Stimulated activated CD8-positive, alpha-beta memory T cell treated with anti-CD3 and anti-CD28 coated beads, Interleukin-15, amount 100 ng/mL, for 1 hour (primary cell): ENCODE measurements at regions not wholly inside any gene's neighbourhood (a gene's known extent, or its start where the extent isn't known, plus 50 kb on each side); places are given as distances from the start of the nearest gene placed in this dataset.

Experiments used
- DNase-seq: peaks from one replicate; pipeline ENCODE4 v3.0.0-alpha.2; 2020; ENCODE audit warnings: low read depth

DNA sequence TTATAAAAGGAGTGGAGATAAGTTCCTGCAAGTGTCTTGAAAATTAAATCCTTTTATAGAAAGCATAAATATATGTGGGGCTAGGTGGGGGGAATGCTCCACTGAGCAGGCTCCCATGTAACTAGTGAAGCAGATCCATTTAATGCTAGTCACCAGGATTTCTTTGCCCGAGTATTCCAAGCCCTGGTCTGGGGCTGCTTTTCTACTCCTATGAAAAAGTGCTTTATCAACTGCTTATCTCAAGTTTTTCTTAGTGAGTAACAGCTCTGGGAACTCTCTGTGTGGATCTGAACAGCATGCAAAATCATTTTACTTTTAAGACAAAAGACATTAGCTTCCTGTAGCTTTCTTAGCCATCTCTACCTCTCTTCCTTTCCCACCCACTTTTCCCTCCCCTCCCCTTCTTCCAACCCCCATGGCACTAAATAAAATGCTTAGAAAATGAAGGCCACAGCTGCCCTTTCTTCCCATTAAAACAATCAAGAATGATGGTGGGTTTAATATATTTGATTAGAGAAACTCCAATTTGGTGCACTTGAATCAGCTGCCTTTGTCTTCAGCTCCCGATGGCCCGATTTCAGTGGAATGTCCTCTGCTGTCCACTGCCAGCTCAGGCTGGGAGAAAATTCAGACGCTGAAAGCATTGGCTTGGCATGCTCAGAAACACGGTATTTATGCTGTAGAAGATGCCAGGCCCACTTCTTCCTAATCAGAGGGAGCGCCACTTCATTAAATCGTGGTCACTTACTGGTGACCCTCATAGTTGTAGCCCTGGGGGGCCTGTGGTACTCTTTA is 475.1 kb downstream of the FOXO1 start:
- no peak for DNase-seq

GRCh38 chr13:40192452-40192851 is 474.0 kb downstream of the FOXO1 start:
- no peak for DNase-seq

- no peak for DNase-seq
These were observed 473.6 kb downstream of the FOXO1 start for GRCh38 chr13:40192858-40193257.

DNA sequence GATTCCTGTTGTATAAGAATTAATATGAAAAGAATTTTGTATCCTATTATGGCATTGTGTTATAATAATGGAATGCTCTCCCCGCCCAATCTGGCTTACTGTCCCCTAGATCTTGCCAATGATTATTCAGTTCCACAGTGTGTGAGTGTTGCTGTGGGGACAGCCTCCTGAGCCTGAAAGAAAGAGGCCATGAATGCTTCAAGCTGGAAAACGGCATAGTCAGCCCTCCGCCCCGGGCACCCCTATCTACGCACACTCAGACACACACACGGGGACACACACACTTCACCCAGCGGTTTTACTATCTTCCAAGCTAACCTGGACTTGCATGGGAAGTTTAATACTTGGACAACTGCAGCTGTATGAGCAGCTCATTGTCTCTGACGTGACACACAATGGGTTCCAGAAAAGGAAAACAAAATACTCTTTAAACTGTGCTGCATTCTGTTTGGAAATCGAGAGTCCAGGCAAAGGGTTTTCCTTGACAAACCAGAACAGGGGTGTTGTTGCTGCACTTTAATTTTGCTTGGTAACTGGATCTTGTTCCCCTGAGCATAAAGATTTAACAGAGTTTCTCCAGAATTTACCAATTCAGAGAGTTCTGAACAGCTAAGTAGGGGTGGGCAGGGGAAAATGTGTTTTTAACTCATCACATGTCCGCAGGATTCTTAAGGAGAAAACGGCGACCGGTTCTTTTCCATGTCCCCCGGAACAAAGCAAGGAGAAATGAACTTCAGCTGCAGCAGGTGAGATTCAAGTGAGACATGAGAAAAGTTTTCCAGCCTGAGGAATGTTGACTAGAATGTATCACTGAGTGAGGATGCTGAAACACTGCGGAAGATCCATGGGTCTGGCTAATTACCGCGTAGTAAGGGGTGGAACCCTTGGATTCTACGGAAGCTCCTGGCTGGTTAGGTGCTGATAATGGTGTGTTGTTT is 472.9 kb downstream of the FOXO1 start:
- no peak for DNase-seq

DNA sequence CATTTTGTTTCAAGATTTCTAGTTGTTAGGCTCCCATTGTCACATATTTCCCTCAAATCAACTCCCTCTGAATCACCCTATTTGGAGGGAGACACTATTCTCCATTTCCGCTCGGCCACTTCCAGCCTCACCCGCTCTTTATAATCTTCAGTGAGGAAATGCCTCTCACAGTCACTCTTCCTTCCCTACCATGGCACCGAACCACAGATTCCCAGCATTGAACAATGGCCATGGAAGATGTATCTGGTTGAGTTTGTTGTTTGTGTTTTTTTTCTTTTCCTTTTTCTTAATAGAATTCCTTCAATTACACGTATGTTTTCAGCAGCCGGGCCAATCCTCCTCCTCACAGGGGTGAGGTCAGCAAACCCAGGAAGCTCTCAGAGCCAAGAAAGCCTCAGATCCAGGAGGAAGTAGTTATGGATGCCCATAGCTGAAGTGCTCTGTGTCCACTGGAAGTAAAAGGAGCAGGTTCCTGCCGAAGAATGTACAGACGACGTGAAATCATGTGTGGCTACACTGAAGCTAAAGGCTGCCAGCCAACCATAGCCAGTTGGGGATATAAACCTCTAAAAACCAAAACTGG is 472.1 kb downstream of the FOXO1 start:
- no peak for DNase-seq

DNA sequence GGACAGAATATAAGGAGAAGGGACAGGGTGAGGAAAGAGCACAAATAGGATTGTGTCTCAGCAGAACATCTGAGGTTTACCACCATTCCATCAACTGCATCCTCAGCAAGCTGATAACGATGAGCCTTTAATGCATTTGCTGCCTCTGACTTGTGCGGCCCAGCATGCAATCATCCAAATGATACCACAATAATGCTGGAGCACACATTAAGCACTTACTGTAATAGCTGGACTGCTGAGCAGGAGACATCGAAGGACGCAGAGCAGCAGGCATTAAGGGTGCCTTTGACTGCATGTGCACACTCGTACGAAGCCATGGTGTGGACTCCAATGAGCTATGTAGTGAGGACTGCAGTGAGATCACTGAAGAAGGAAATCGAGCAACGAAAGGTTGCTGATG is 469.4 kb downstream of the FOXO1 start:
- no peak for DNase-seq

DNA sequence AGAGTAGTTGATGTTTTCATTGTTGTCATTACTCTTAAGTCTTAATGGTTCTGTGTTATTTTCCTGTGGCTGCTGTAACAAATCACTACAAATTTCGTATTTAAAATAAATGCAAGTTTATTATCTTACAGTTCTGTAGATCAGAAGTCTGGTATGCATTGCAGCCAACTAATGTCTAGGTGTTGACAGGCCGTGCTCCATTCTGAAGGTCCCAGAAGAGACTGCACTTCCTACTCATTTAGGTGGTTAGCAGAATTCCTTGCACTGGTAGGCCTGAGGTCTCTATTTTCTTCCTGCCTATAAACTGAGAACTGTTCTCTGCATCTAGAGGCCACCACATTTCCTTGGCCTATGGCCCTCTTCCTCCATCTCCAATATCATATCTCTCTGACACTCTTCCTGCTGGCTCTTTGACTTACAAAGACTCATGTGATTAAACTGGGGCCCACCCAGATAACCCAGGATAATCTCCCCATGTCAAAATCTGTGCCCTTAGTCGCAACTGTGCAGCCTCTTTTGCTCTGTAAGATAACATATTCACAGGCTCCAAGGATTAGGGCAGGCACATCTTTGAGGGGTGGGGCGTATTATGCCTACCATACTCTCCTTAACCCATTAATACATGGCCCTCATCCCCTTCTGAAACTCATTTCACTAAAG is 468.4 kb downstream of the FOXO1 start:
- DNase-seq, result no peak

DNA sequence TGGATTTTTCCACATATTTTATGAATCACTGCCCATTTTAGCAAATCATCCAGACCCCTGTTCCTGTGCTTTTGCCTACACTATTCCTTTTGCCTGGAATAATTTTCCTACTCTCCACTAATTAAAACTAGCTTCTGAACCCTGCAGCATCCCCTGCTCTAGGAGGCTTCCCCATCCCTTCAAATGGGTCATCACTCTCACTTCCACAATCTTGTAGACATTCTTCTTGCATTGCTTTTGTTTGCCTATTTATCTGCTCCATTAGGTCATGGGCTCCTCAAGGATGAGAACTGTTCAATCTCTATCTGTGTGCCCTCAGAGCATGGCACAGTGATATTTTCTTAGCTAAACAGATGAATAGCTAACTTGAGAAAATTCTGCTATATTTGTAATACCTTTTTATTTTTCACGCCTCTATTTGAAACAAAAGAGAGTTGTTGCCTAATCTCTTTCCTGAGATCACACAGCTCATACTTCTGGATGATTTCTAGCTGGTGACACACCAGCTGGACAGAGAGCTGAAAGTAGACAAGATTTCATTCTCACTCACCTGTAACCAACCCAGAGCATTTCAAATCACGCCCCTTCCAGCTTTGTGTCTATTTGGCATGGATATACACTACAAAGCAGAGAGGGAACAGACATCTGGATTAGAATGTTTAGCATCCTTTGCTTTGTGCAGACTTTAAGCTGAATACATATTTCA is 466.0 kb downstream of the FOXO1 start:
- DNase-seq, result no peak

GRCh38 chr13:40204246-40204645 is 462.2 kb downstream of the FOXO1 start:
- no peak for DNase-seq

GRCh38 chr13:40205771-40206240 is 460.6 kb downstream of the FOXO1 start:
- no peak for DNase-seq

- DNase-seq, result no peak
These were observed 460.0 kb downstream of the FOXO1 start for GRCh38 chr13:40206241-40207000.

DNA sequence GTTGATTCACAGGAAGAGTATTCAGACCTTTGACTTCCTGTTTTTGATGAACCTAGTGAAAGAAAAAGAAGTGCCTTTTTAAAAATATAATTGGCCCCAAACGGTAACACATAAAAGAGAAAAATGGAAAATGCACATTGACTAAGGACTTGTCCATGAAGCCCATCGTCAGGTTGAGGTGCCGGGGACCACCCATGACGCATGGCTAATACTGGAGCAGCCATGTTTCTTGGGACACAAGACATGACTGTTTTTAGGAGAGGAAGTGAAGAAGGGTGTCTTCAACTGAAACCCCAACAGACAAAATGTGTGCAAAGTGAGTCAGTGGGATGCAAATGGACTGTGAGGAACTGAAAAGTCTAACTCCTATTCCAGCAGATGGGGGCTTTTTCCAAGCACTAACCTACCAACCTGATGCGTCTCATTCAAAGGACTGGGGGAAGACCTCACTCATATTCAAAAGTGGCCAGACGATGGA is 459.4 kb downstream of the FOXO1 start:
- no peak for DNase-seq

DNA sequence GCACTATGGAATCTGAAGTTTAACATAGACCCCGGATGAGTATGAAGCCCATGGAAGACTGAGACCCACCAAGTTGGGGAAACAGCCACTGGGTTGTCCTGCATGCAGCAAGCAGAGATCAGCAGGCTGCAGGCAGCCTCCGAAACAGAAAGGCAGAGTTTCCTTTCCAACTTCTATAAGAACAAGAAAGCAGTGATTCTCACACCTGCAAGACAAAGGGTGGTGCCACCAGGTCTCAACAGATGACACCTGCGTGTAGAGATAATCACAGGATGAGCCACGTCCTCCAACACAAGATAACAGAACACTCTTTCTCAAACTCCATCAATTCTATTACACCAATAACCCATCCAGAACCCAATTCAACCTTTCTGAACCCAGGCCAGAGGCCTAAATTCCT is 457.9 kb downstream of the FOXO1 start:
- no peak for DNase-seq

GRCh38 chr13:40210865-40211585 is 455.4 kb downstream of the FOXO1 start:
- DNase-seq, result no peak

- DNase-seq, result no peak
These were observed 454.9 kb downstream of the FOXO1 start for GRCh38 chr13:40211586-40211968.

GRCh38 chr13:40213779-40214178 is 452.7 kb downstream of the FOXO1 start:
- DNase-seq, result no peak

DNA sequence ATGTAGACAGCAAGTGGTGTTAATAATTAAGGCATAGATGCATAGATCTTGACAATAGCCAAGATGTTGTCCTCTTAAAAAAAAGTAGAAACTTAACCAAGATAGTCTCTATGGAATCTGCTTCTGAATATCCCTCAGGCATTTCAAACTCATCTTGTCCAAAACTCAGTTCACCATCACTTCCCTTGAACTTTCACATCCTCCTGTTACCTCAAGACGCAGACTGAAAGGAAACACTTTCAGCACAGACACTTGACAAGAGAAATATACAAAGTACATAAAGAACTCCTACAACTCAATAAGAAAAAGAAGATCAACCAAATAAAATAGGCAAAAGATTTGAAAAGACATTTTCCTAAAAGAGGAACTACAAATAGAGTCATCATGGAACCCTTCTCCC is 451.1 kb downstream of the FOXO1 start:
- no peak for DNase-seq

DNA sequence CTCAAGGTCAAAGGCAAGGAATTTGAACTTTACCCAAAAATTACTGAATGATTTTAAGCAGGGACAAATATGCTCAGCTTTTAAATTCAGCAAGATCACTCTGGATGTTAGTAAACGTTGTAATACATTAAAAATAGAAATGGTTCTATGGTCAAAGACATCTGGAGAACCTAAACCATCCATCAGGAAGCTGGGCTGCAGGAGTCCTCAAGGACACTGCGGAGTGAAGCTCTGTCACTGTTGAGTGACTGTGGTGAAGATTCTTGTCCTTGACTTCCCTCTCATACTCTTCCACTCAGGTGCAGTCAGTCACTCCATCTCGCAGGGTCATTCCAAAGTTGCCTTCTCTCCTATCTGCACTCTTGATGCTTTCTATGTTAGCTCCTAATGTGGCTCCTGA is 450.7 kb downstream of the FOXO1 start:
- no peak for DNase-seq

DNA sequence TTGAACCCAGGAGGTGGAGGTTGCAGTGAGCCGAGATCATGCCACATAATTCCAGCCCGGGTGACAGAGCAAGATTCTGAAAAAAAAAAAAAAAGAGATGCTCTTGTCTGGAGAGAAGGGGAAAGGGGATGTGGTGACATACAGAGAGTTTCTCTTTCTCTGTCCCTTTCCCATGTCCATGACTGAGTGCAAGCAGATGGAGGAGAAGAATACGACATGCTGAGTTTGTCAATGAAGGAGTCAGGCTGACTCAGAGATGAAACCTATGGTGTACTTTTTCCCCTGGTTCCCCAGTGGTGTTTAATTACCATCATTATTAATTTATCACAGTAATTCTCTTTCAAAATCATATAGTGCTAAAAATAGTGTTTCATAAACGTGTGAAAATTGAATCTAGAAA is 448.8 kb downstream of the FOXO1 start:
- DNase-seq, result no peak
